ENCODE measurements at regions not wholly inside any gene's neighbourhood (a gene's known extent, or its start where the extent isn't known, plus 50 kb on each side); places are given as distances from the start of the nearest gene placed in this dataset.

DNA sequence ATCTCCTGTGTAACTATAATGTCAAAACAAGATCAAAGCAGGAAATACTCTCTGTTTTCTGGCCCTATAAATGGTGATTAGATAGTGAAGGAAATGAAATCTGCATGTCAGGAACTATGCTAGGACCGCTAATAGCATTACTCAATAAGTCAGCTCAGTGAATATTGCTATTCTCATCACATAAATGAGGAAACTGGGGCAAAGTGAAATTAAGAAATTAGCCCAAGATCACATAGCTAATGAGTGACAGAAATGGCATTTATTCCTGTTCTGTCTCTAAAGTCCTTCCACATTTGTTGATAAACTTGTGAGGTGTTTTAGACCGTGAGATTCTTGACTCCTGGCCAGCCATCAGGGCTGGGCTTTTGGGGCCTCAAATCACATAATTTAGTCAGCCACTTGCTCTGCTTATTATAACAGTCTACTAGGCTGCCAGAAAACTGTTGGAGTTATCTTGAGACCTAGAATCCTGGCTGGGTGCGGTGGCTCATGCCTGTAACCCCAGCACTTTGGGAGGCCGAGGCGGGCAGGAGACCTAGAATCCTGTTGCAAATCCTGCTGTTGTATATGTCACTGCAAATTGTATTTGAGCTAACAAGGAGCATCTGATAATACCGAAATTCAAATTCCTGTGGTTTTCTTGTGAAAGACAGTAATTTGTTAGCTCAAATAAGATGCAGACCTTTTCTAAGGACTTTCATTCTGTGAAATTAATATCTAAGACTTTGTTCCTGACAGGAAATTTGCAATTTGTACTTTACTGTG is 66.5 kb upstream of the SHTN1 start:
- Mint-ChIP-seq H3K4me3 (ENCODE audit: unreplicated experiment) (no peak overlapping the region), H3K4me1 (ENCODE audit: low read depth, unreplicated experiment) (no peaks in the 10 kb centered on the region), H3K27ac (ENCODE audit: unreplicated experiment) (no peak overlapping the region), H3K27me3 (ENCODE audit: insufficient read depth, unreplicated experiment) (peaks cover 12% of the 10 kb centered on the region), H3K9me3 (ENCODE audit: unreplicated experiment) (no peaks in the 10 kb centered on the region), H3K36me3 (ENCODE audit: insufficient read depth, unreplicated experiment) (no peaks in the 10 kb centered on the region)
- intact Hi-C loops (cut with micrococcal nuclease; ENCODE audit: unreplicated experiment), result loop anchor here (5.0 to 10.0 kb wide), 2 partner anchors 124 to 187 kb away; no protein-coding TSS in a partner anchor
- H3K4me3 ChIP-seq (ENCODE audit: low read depth, low read length), result no peak overlapping the region
- no peak for DNase-seq
- TF ChIP-seq, protein P1, sequence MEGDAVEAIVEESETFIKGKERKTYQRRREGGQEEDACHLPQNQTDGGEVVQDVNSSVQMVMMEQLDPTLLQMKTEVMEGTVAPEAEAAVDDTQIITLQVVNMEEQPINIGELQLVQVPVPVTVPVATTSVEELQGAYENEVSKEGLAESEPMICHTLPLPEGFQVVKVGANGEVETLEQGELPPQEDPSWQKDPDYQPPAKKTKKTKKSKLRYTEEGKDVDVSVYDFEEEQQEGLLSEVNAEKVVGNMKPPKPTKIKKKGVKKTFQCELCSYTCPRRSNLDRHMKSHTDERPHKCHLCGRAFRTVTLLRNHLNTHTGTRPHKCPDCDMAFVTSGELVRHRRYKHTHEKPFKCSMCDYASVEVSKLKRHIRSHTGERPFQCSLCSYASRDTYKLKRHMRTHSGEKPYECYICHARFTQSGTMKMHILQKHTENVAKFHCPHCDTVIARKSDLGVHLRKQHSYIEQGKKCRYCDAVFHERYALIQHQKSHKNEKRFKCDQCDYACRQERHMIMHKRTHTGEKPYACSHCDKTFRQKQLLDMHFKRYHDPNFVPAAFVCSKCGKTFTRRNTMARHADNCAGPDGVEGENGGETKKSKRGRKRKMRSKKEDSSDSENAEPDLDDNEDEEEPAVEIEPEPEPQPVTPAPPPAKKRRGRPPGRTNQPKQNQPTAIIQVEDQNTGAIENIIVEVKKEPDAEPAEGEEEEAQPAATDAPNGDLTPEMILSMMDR (IDR thresholded peaks at IDR 0.05; ENCODE audit: insufficient read depth in 1 of 2, low read depth in 1 of 2, low read length in 1 of 2, severe bottlenecking in 1 of 2, unreplicated experiment in 1 of 2), result no peak
- H3K36me3 ChIP-seq (ENCODE audit: control insufficient read depth, insufficient read depth, low read length), result no peaks in the 10 kb centered on the region
- no peaks in the 10 kb centered on the region for H3K27me3 ChIP-seq (replicated peaks; ENCODE audit: control insufficient read depth, insufficient read depth, low read length)
- no peaks in the 10 kb centered on the region for H3K9me3 ChIP-seq
- BruUV-seq (replicated peaks), result no TSS peak
- ChIA-PET POLR2A (no interaction called here), CTCF (no interaction called here)
- H3K4me1 ChIP-seq, result no peaks in the 10 kb centered on the region

All from Caco-2 (cell line).